SK-N-SH (cell line): ENCODE measurements at regions not wholly inside any gene's neighbourhood (a gene's known extent, or its start where the extent isn't known, plus 50 kb on each side); places are given as distances from the start of the nearest gene placed in this dataset.

ENCODE experiments used
- NFIC ChIP-seq: IDR thresholded peaks from 2 replicates; pipeline ENCODE4 v1.4.0; 2012; ENCODE audit warnings: borderline replicate concordance
- TF ChIP-seq, protein P1 (sequence below): fragments of 200-600 bp; sonication (generic); IDR thresholded peaks from 2 replicates; pipeline ENCODE4 v1.6.1; 2017; ENCODE audit warnings: antibody characterized with exemption, mild to moderate bottlenecking, moderate library complexity

DNA sequence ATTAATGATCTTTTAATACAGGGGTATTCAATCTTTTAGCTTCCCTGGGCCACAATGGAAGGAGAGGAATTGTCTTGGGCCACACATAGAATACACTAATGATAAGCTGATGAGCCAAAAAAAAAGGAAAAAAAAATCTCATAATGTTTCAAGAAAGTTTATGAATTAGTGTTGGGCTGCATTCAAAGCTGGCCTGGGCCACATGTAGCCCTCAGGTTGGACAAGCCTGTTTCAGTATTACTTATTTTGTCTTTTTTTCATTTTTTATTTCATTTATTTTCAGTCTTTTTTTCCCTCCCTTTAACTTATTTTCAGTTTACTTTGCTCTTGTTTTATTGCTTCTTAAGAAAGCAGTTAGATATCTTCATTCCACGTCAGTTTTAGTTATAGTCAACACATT, 2171.8 kb upstream of the DEFB115 start:
- TF ChIP-seq NFIC = no peak
- TF ChIP-seq, protein P1, sequence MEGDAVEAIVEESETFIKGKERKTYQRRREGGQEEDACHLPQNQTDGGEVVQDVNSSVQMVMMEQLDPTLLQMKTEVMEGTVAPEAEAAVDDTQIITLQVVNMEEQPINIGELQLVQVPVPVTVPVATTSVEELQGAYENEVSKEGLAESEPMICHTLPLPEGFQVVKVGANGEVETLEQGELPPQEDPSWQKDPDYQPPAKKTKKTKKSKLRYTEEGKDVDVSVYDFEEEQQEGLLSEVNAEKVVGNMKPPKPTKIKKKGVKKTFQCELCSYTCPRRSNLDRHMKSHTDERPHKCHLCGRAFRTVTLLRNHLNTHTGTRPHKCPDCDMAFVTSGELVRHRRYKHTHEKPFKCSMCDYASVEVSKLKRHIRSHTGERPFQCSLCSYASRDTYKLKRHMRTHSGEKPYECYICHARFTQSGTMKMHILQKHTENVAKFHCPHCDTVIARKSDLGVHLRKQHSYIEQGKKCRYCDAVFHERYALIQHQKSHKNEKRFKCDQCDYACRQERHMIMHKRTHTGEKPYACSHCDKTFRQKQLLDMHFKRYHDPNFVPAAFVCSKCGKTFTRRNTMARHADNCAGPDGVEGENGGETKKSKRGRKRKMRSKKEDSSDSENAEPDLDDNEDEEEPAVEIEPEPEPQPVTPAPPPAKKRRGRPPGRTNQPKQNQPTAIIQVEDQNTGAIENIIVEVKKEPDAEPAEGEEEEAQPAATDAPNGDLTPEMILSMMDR = no peak
